ENCODE measurements at regions not wholly inside any gene's neighbourhood (a gene's known extent, or its start where the extent isn't known, plus 50 kb on each side); places are given as distances from the start of the nearest gene placed in this dataset.

DNA sequence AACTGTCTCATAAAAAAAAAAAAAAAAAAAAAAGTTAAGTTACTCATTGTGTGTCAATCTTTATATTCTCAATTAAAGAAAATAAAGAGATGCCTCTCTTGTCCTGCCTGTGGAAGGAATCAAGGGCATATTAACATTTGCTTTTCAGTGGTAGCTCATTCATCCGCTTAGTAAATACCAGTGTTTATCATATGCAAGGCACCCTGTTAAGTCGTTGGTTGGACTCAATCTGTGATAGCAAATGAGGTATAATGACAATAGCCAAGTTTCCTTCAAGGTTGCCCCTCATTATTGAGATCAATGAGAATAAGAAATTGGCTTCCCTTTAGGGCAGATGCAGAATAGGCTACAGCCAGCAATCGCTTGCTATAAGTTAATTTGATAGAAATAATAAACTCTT is 812.7 kb upstream of the COBL start:
- no peak overlapping the region for H3K27ac ChIP-seq (ENCODE audit: low read depth, low read length)
- no peaks in the 10 kb centered on the region for H3K9me3 ChIP-seq (ENCODE audit: control insufficient read depth, low read length)
- DNase-seq, result no peak
- Mint-ChIP-seq H3K36me3 (ENCODE audit: low read depth) (no peaks in the 10 kb centered on the region), H3K4me1 (no peaks in the 10 kb centered on the region), H3K27ac (no peak overlapping the region), H3K4me3 (no peak overlapping the region), H3K27me3 (ENCODE audit: insufficient read depth) (no peaks in the 10 kb centered on the region), H3K9me3 (no peaks in the 10 kb centered on the region)
- 70 to 79% methylated on average over 2 to 3 of the region's 3 CpGs for WGBS, 2 experiments (ENCODE audit: insufficient coverage in 1 of 2, insufficient read length in 1 of 2)
- H3K4me1 ChIP-seq (ENCODE audit: control insufficient read depth, insufficient read depth, low read length), result no peaks in the 10 kb centered on the region
- TF ChIP-seq, protein P1, sequence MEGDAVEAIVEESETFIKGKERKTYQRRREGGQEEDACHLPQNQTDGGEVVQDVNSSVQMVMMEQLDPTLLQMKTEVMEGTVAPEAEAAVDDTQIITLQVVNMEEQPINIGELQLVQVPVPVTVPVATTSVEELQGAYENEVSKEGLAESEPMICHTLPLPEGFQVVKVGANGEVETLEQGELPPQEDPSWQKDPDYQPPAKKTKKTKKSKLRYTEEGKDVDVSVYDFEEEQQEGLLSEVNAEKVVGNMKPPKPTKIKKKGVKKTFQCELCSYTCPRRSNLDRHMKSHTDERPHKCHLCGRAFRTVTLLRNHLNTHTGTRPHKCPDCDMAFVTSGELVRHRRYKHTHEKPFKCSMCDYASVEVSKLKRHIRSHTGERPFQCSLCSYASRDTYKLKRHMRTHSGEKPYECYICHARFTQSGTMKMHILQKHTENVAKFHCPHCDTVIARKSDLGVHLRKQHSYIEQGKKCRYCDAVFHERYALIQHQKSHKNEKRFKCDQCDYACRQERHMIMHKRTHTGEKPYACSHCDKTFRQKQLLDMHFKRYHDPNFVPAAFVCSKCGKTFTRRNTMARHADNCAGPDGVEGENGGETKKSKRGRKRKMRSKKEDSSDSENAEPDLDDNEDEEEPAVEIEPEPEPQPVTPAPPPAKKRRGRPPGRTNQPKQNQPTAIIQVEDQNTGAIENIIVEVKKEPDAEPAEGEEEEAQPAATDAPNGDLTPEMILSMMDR (conservative IDR thresholded peaks at IDR 0.05), result no peak
- H3K9ac ChIP-seq (ENCODE audit: extremely low read depth, low read length, poor library complexity, severe bottlenecking), result no peak overlapping the region
- H3K4me3 ChIP-seq (ENCODE audit: low read length), result no peak overlapping the region
- H3K27me3 ChIP-seq (ENCODE audit: control insufficient read depth, insufficient read depth, low read length, poor library complexity, severe bottlenecking), result no peaks in the 10 kb centered on the region
- H3K36me3 ChIP-seq (ENCODE audit: control insufficient read depth, insufficient read depth, low read length), result no peaks in the 10 kb centered on the region

DNA sequence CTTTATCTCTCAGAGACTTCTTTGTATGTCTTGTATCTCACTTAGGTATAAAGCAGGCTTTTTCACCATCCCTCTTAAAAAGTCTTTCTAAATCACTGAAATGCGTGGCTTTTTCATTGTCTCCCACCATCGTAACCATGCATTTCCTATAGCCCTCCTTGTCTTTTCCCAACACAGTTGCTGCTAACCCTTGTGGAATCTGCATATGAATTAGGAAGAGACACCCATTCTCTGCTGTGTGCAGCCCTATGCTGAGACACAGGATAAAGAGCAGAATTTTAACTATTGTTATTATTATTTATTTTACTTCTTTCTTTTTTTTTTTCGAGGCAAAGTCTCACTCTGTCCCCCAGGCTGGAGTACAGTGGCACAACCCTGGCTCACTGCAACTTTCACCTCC is 804.3 kb upstream of the COBL start:
- 44 to 55% methylated on average over 2 to 3 of the region's 3 CpGs for WGBS, 2 experiments (ENCODE audit: insufficient coverage in 1 of 2, insufficient read length in 1 of 2)
- Histone ChIP-seq H3K4me3 (ENCODE audit: low read length) (no peak overlapping the region), H3K4me1 (ENCODE audit: control insufficient read depth, insufficient read depth, low read length) (peaks cover 3% of the 10 kb centered on the region), H3K9ac (ENCODE audit: extremely low read depth, low read length, poor library complexity, severe bottlenecking) (no peak overlapping the region), H3K27ac (ENCODE audit: low read depth, low read length) (no peak overlapping the region), H3K27me3 (ENCODE audit: control insufficient read depth, insufficient read depth, low read length, poor library complexity, severe bottlenecking) (no peaks in the 10 kb centered on the region), H3K36me3 (ENCODE audit: control insufficient read depth, insufficient read depth, low read length) (no peaks in the 10 kb centered on the region), H3K9me3 (ENCODE audit: control insufficient read depth, low read length) (no peaks in the 10 kb centered on the region)
- TF ChIP-seq, protein P1 (conservative IDR thresholded peaks at IDR 0.05), result no peak
- DNase-seq, result no peak
- Mint-ChIP-seq H3K4me1 (peaks cover 31% of the 10 kb centered on the region), H3K4me3 (peak overlapping the region; percentile 9), H3K27me3 (ENCODE audit: insufficient read depth) (no peaks in the 10 kb centered on the region), H3K36me3 (ENCODE audit: low read depth) (no peaks in the 10 kb centered on the region), H3K27ac (no peak overlapping the region), H3K9me3 (no peaks in the 10 kb centered on the region)

DNA sequence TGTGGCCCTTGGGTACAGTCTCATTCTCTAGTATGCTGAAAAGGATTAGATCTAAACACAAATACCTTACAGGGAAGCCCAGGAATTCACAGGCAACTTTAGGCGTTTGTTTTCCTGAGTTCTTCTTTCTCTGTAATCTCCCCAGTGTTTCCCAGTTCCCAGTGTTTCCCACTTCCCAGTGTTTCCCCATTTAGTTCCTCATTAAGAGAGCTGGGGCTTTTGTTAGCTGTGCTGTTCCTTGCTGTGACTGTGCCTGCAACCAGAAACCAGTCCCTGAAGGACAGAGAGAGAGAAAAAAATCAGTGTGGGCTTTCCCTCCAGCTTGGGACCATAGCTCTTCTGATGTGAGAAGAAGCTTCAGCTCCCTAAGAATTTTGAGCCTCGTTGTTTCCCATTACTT is 802.9 kb upstream of the COBL start:
- H3K4me3 ChIP-seq (ENCODE audit: low read length), result no peak overlapping the region
- no peaks in the 10 kb centered on the region for H3K36me3 ChIP-seq (ENCODE audit: control insufficient read depth, insufficient read depth, low read length)
- Mint-ChIP-seq H3K36me3 (ENCODE audit: low read depth) (no peaks in the 10 kb centered on the region), H3K27me3 (ENCODE audit: insufficient read depth) (no peaks in the 10 kb centered on the region), H3K4me3 (peak overlapping the region; percentile 18), H3K27ac (peak overlapping the region; percentile 97), H3K4me1 (peaks cover 42% of the 10 kb centered on the region), H3K9me3 (no peaks in the 10 kb centered on the region)
- TF ChIP-seq, protein P1 (conservative IDR thresholded peaks at IDR 0.05), result no peak
- DNase-seq, result peak; percentile 79
- WGBS, 2 experiments (ENCODE audit: insufficient coverage in 1 of 2, insufficient read length in 1 of 2), result 0 to 8% methylated on average over 1 to 2 of the region's 2 CpGs
- peaks cover 3% of the 10 kb centered on the region for H3K4me1 ChIP-seq (ENCODE audit: control insufficient read depth, insufficient read depth, low read length)
- H3K9me3 ChIP-seq (ENCODE audit: control insufficient read depth, low read length), result no peaks in the 10 kb centered on the region
- H3K27me3 ChIP-seq (ENCODE audit: control insufficient read depth, insufficient read depth, low read length, poor library complexity, severe bottlenecking), result no peaks in the 10 kb centered on the region
- H3K9ac ChIP-seq (ENCODE audit: extremely low read depth, low read length, poor library complexity, severe bottlenecking), result peak overlapping the region; percentile 27
- peak overlapping the region; percentile 34 for H3K27ac ChIP-seq (ENCODE audit: low read depth, low read length)
